Astrocyte of the cerebellum (primary cell): ENCODE measurements at regions not wholly inside any gene's neighbourhood (a gene's known extent, or its start where the extent isn't known, plus 50 kb on each side); places are given as distances from the start of the nearest gene placed in this dataset.
"Not testable (repeated sequence)": the region's sequence is repeated elsewhere in the genome, so short reads cannot be mapped to it uniquely, and the experiment has no call there.

Source experiments
- DNase-seq: peaks from one replicate; pipeline ENCODE4 v3.0.0-alpha.2; 2011; ENCODE audit warnings: low read depth
- H3K4me3 ChIP-seq: 2 replicates; pipeline ENCODE4 v1.5.1; 2011; ENCODE audit warnings: mild to moderate bottlenecking, low read depth, low read length, moderate library complexity
- CTCF ChIP-seq: IDR thresholded peaks from 2 replicates; pipeline ENCODE4 v1.5.1; 2012; ENCODE audit warnings: low read length, low read depth, moderate library complexity, mild to moderate bottlenecking; ENCODE audit errors: missing control alignments
- in situ Hi-C: cut with HindIII; loops from 2 replicates; pipeline ENCODE4 v1.10.0; 2017; ENCODE audit warnings: low sequenced_read_pairs

GRCh38 chr7:26424319-26424718, 132.7 kb downstream of the SNX10 start:
- in situ Hi-C loops, DNase-seq, H3K4me3 ChIP-seq: not testable (repeated sequence)

GRCh38 chr7:26425655-26426054, 134.0 kb downstream of the SNX10 start:
- no peak overlapping the region for H3K4me3 ChIP-seq
- TF ChIP-seq CTCF, result no peak
- in situ Hi-C loops, result no loop called here
- DNase-seq, result no peak

DNA sequence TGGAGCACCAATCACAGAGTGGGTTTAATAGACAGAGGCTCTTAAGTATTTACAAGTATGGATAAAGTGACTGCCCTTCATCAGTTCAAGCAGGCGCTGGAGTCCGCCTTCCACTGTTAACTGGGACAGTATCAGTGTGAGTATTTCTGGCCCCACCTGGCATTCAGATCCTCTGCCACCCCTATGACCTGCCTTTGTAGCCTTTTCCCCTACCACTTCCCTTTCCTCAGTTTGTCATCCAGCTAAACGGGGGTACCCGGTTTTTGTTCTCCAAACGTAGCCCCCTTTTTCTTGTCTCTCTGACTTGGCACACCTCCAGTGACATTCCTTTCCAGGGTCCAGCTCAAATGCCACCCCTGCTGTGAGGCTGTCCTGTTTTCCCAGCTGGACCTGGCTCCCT, 134.4 kb downstream of the SNX10 start:
- H3K4me3 ChIP-seq, result no peak overlapping the region
- TF ChIP-seq CTCF, result no peak
- no peak for DNase-seq
- in situ Hi-C loops, result no loop called here

DNA sequence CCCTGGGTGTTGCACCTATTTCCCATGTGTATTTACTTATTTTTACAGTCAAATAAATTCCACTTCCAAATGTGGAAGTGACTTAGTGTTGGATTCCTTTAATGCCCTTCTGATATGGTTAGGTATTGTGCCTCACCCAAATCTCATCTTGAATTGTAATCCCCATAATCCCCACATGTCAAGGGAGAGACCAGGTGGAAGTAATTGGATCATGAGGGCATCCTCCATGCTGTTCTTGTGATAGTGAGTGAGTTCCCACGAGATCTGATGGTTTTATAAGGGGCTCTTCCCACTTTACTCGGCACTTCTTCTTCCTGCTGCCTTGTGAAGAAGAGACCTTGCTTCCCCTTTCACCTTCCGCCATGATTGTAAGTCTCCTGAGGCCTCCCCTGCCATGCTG, 136.9 kb downstream of the SNX10 start:
- TF ChIP-seq CTCF, result no peak
- H3K4me3 ChIP-seq, result no peak overlapping the region
- in situ Hi-C loops, result no loop called here
- DNase-seq, result no peak

DNA sequence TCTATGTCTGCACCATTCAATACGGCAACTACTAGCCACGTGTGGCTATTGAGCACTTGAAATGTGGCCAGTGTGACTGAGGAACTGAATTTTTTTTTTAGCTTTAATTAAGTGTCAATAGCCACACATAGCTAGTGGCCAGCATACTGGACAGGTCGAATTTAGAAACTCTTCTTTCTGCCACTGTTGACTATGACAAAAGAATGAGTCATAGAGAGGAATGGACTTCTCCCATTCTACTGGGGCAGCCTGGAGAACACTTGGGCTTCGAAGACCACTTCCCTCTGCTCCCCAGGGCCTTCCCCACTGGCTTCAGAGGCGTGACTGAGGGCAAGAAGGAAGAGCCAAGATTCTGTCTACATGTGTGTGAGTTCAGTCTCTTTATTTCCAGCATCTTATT, 137.5 kb downstream of the SNX10 start:
- TF ChIP-seq CTCF, result no peak
- no peak overlapping the region for H3K4me3 ChIP-seq
- no peak for DNase-seq
- in situ Hi-C loops, result no loop called here

- no peak overlapping the region for H3K4me3 ChIP-seq
- in situ Hi-C loops, result no loop called here
- TF ChIP-seq CTCF, result no peak
- no peak for DNase-seq
These were observed 143.3 kb downstream of the SNX10 start for GRCh38 chr7:26434974-26435373.

GRCh38 chr7:26437003-26437532, 145.4 kb downstream of the SNX10 start:
- no peak for TF ChIP-seq CTCF
- DNase-seq, result no peak
- in situ Hi-C loops, result no loop called here
- H3K4me3 ChIP-seq, result no peak overlapping the region
